ENCODE measurements at regions not wholly inside any gene's neighbourhood (a gene's known extent, or its start where the extent isn't known, plus 50 kb on each side); places are given as distances from the start of the nearest gene placed in this dataset.
"Not testable (repeated sequence)": the region's sequence is repeated elsewhere in the genome, so short reads cannot be mapped to it uniquely, and the experiment has no call there.

GRCh38 chr5:63205976-63206375 is 627.4 kb downstream of the LRRC70 start:
- DNase-seq: no peak

GRCh38 chr5:63201738-63202137 is 623.1 kb downstream of the LRRC70 start:
- DNase-seq: no peak

GRCh38 chr5:63194126-63194525 is 615.5 kb downstream of the LRRC70 start:
- DNase-seq: no peak

GRCh38 chr5:63180190-63180589 is 601.6 kb downstream of the LRRC70 start:
- not testable (repeated sequence) for DNase-seq

- no peak for DNase-seq
These were observed 597.2 kb downstream of the LRRC70 start for GRCh38 chr5:63175850-63176249.

GRCh38 chr5:63170486-63170885 is 591.9 kb downstream of the LRRC70 start:
- peak; percentile 3 for DNase-seq

- DNase-seq: no peak
These were observed 586.4 kb downstream of the LRRC70 start for GRCh38 chr5:63164838-63165535.

- no peak for DNase-seq
These were observed 585.7 kb downstream of the LRRC70 start for GRCh38 chr5:63164339-63164738.

- DNase-seq: no peak
These were observed 576.7 kb downstream of the LRRC70 start for GRCh38 chr5:63155310-63155631.

- DNase-seq: no peak
These were observed 576.1 kb downstream of the LRRC70 start for GRCh38 chr5:63154476-63155309.

GRCh38 chr5:63152871-63153270 is 574.3 kb downstream of the LRRC70 start:
- DNase-seq: no peak

GRCh38 chr5:63145167-63145566 is 566.5 kb downstream of the LRRC70 start:
- no peak for DNase-seq

GRCh38 chr5:63141591-63141990 is 563.0 kb downstream of the LRRC70 start:
- DNase-seq: no peak

GRCh38 chr5:63135291-63135690 is 556.7 kb downstream of the LRRC70 start:
- no peak for DNase-seq

GRCh38 chr5:63131626-63132285 is 553.1 kb downstream of the LRRC70 start:
- no peak for DNase-seq

GRCh38 chr5:63128761-63129160 is 550.1 kb downstream of the LRRC70 start:
- DNase-seq: no peak

- DNase-seq: no peak
These were observed 549.4 kb downstream of the LRRC70 start for GRCh38 chr5:63128018-63128417.

- DNase-seq: no peak
These were observed 548.4 kb downstream of the LRRC70 start for GRCh38 chr5:63127054-63127453.

- DNase-seq: no peak
These were observed 547.2 kb downstream of the LRRC70 start for GRCh38 chr5:63125862-63126261.

GRCh38 chr5:63125392-63125791 is 546.8 kb downstream of the LRRC70 start:
- no peak for DNase-seq

GRCh38 chr5:63124266-63124665 is 545.6 kb downstream of the LRRC70 start:
- DNase-seq: no peak

GRCh38 chr5:63121471-63121870 is 542.9 kb downstream of the LRRC70 start:
- DNase-seq: no peak

GRCh38 chr5:63118221-63118620 is 539.6 kb downstream of the LRRC70 start:
- no peak for DNase-seq

Measured in left kidney (tissue), 1 donor.